Activated B cell treated with CpG ODN at 0.5 μM for 24 hours (primary cell): ENCODE measurements at regions not wholly inside any gene's neighbourhood (a gene's known extent, or its start where the extent isn't known, plus 50 kb on each side); places are given as distances from the start of the nearest gene placed in this dataset.

Source experiments
- ATAC-seq: fragments of 200-7000 bp; cut with Tn5 transposase; one replicate; pipeline ENCODE4 v1.10.0; 2021; ENCODE audit warnings: low read depth, mild to moderate bottlenecking, moderate library complexity
- CTCF ChIA-PET: fragments of 350-600 bp; sonication (Branson Sonifier 250); formaldehyde crosslinking; loops from one replicate; lab custom pipeline; 2021; ENCODE audit warnings: antibody characterized with exemption; lab: Charles Lee
- POLR2A ChIA-PET: fragments of 350-600 bp; sonication (Branson Sonifier 250); formaldehyde crosslinking; loops from one replicate; lab custom pipeline; 2021; ENCODE audit warnings: antibody characterized with exemption; lab: Charles Lee
- DNase-seq: peaks from one replicate; pipeline ENCODE4 v3.0.0; 2022
- H3K27ac Mint-ChIP-seq: one replicate; pipeline ENCODE4 v1.8.0; 2020; ENCODE audit warnings: mixed read lengths
- H3K27me3 Mint-ChIP-seq: one replicate; pipeline ENCODE4 v1.8.0; 2021; ENCODE audit warnings: mixed read lengths
- H3K36me3 Mint-ChIP-seq: one replicate; pipeline ENCODE4 v1.8.0; 2021; ENCODE audit warnings: low read depth, mixed read lengths
- H3K4me1 Mint-ChIP-seq: one replicate; pipeline ENCODE4 v1.8.0; 2021; ENCODE audit warnings: mixed read lengths
- H3K4me3 Mint-ChIP-seq: one replicate; pipeline ENCODE4 v1.8.0; 2020; ENCODE audit warnings: mild to moderate bottlenecking, mixed read lengths
- H3K9me3 Mint-ChIP-seq: one replicate; pipeline ENCODE4 v1.8.0; 2020; ENCODE audit warnings: mixed read lengths
- intact Hi-C: fragments of 100-400 bp; cut with micrococcal nuclease; formaldehyde crosslinking; loops from one replicate; pipeline ENCODE4 v1.15.1; 2024
- TF ChIP-seq, protein P1 (sequence below): fragments of 200-600 bp; IDR thresholded peaks from one replicate; pipeline ENCODE4 v1.8.0; 2022; ENCODE audit warnings: antibody characterized with exemption, mild to moderate bottlenecking

DNA sequence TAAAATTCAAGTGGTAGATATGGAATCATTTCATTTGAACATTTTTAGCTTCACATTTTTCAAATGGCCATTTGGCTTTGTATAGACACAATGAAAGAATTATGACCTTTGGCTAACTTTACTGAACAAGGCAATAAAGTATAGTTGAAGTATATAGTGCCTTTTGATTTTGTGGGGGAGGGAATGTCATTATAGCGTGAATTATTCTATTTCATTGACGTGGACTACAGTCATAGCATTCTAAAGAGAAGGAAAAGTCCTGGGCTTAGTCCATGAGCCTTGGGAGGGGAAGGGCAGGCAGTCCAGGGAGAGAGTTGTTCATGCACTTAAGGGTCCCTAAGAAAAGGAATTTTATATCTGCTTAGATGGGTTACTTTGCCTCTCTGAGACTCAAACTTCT is 181.4 kb upstream of the GPR26 start:
- DNase-seq (no peak), ATAC-seq (no peak)
- TF ChIP-seq, protein P1, sequence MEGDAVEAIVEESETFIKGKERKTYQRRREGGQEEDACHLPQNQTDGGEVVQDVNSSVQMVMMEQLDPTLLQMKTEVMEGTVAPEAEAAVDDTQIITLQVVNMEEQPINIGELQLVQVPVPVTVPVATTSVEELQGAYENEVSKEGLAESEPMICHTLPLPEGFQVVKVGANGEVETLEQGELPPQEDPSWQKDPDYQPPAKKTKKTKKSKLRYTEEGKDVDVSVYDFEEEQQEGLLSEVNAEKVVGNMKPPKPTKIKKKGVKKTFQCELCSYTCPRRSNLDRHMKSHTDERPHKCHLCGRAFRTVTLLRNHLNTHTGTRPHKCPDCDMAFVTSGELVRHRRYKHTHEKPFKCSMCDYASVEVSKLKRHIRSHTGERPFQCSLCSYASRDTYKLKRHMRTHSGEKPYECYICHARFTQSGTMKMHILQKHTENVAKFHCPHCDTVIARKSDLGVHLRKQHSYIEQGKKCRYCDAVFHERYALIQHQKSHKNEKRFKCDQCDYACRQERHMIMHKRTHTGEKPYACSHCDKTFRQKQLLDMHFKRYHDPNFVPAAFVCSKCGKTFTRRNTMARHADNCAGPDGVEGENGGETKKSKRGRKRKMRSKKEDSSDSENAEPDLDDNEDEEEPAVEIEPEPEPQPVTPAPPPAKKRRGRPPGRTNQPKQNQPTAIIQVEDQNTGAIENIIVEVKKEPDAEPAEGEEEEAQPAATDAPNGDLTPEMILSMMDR, result no peak
- ChIA-PET POLR2A (no interaction called here), CTCF (no interaction called here)
- Mint-ChIP-seq H3K4me3 (no peak overlapping the region), H3K9me3 (no peaks in the 10 kb centered on the region), H3K36me3 (no peaks in the 10 kb centered on the region), H3K27me3 (peaks cover 7% of the 10 kb centered on the region), H3K4me1 (no peaks in the 10 kb centered on the region), H3K27ac (no peak overlapping the region)
- intact Hi-C loops, result no loop called here

DNA sequence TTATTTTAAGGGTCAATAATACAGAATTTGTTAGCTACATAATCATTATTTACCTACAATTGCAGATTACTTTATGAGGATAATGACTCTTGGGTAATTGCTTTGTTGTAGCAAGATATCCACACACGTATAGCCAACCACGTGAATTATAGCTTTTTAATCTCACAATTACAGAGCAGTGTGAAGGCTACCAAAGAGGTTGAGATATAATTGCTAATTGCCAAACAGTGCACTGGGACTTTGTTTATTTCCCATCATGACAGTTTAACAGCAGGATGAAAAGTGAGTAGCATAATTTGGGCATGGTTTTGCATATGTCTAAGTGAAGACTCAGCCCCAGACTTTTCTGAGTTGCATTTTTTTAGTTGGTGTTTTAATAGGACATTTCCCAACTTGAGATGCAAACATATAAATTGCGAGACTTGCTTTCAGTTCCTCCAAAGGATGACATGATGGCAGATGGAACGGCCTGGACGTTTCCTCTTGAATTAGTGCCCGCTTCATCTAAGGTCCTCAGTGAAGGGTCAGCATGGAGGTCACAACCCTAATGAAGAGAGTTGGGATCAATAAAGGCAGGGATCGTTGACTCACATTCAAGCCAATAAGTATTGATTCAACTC is 180.7 kb upstream of the GPR26 start:
- POLR2A ChIA-PET, result no interaction called here

DNA sequence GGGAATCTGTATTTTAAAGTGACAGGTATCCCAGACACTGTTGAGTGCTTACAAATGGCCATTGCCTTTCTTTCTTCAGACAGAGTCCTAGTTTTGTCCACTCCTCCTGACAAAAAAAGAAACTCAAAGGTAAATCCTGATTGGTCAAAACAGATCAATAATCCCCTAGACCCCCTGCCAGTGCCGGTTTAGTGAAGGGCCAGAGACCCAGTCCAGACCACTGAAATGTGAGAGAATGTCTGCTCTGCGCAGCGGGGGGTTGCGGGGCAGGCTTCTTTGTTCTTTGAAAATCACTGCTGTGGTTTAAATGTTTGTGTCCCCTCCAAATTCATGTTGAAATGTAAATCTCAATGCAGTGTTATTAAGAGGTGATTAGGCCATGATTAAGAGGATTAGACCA is 177.7 kb upstream of the GPR26 start:
- H3K27me3 Mint-ChIP-seq, result peaks cover 10% of the 10 kb centered on the region
- no peaks in the 10 kb centered on the region for H3K9me3 Mint-ChIP-seq
- intact Hi-C loops, result no loop called here

More for the DNA sequence above, 180.7 kb upstream of the GPR26 start:
- DNase-seq (no peak), ATAC-seq (no peak)
- Mint-ChIP-seq H3K4me3 (no peak overlapping the region), H3K27me3 (peaks cover 7% of the 10 kb centered on the region), H3K4me1 (no peaks in the 10 kb centered on the region), H3K36me3 (no peaks in the 10 kb centered on the region), H3K9me3 (no peaks in the 10 kb centered on the region), H3K27ac (no peak overlapping the region)
- CTCF ChIA-PET, result no interaction called here
- TF ChIP-seq, protein P1, result no peak
- intact Hi-C loops, result no loop called here

DNA sequence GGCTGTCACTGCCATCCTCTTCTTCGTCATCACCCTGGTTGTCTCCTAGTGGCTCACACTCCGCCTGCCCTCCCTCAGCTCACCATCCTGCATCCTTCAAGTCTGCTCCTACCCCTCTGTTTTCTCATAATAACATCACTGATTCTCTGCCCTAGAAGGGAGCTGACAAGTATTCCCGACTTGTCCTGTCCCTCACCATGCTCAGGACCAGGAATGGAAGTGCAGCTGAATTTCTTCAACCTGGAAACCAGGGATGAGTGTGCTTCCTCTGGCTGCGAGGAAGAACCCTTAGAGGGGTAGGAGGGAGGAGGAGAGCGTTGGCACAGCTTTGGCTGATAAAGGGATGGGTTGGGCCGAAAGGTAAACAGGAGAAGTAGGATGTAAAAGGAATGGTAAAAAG is 174.8 kb upstream of the GPR26 start:
- CTCF ChIA-PET, result no interaction called here
- Mint-ChIP-seq H3K4me3 (no peak overlapping the region), H3K27me3 (peaks cover 7% of the 10 kb centered on the region), H3K4me1 (no peaks in the 10 kb centered on the region), H3K36me3 (no peaks in the 10 kb centered on the region), H3K27ac (no peak overlapping the region), H3K9me3 (no peaks in the 10 kb centered on the region)
- TF ChIP-seq, protein P1, result no peak
- no peak for ATAC-seq
- no peak for DNase-seq
- POLR2A ChIA-PET, result no interaction called here
- intact Hi-C loops, result no loop called here

More for the DNA sequence above, 177.7 kb upstream of the GPR26 start:
- DNase-seq (no peak), ATAC-seq (no peak)
- Mint-ChIP-seq H3K4me3 (no peak overlapping the region), H3K27ac (no peak overlapping the region), H3K4me1 (no peaks in the 10 kb centered on the region), H3K36me3 (no peaks in the 10 kb centered on the region)
- TF ChIP-seq, protein P1, result no peak
- CTCF ChIA-PET, result no interaction called here
- POLR2A ChIA-PET, result no interaction called here

DNA sequence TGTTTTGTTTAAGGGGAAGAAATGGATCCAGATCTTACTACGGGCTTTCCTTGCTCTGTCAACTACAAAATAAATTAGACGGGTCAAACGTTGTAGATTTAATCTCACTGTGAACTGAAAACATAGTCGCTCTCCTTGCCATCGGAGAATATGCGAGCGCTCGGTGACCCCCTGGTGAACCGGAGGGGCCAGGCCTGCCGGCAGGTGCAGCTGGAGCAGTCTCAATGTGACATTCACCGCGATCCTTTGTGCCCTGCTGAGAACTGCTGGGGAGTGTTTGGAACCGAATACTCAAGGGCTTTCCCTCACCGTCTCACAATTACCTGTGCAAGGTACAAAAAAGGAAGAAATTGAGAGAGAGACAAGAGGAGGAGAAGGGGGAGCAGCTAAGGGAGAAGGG is 174.1 kb upstream of the GPR26 start:
- Mint-ChIP-seq H3K27me3 (peaks cover 7% of the 10 kb centered on the region), H3K36me3 (no peaks in the 10 kb centered on the region), H3K9me3 (no peaks in the 10 kb centered on the region), H3K4me3 (no peak overlapping the region), H3K27ac (no peak overlapping the region), H3K4me1 (no peaks in the 10 kb centered on the region)
- DNase-seq (no peak), ATAC-seq (no peak)
- intact Hi-C loops, result no loop called here
- CTCF ChIA-PET, result no interaction called here
- POLR2A ChIA-PET, result no interaction called here
- TF ChIP-seq, protein P1, result no peak
